ENCODE measurements at regions not wholly inside any gene's neighbourhood (a gene's known extent, or its start where the extent isn't known, plus 50 kb on each side); places are given as distances from the start of the nearest gene placed in this dataset.

GRCh38 chr2:52698408-52698807 lies 1069.2 kb upstream of the CHAC2 start:
- ATAC-seq: no peak
- WGBS (ENCODE audit: missing lambda C conversion rate): 40% methylated on average over 3 of the region's 3 CpGs
- no peak for FAIRE-seq
- Histone ChIP-seq H3K4me2 (no peak overlapping the region), H3K27ac (no peak overlapping the region), H3K4me1 (no peaks in the 10 kb centered on the region), H3K4me3 (no peak overlapping the region), H3K9me3 (no peaks in the 10 kb centered on the region)
- no peak for DNase-seq (ENCODE audit: low read depth in 1 of 2, low spot score in 1 of 2)
- CTCF ChIA-PET: interaction anchor here (1.4 kb wide), 1 partner anchor 13 kb away, joined by 3 read pairs; no protein-coding TSS in a partner anchor
- POLR2A ChIA-PET: no interaction called here
- TF ChIP-seq JUN (IDR thresholded peaks at IDR 0.05) (no peak), NPAS2 (CRISPR knock-in tag; IDR thresholded peaks at IDR 0.05; ENCODE audit: borderline replicate concordance) (no peak), FOSB (CRISPR knock-in tag; IDR thresholded peaks at IDR 0.05) (no peak), TFCP2L1 (CRISPR knock-in tag; IDR thresholded peaks at IDR 0.05) (no peak), FOSL2 (IDR thresholded peaks at IDR 0.05) (no peak), FOSL2 (CRISPR knock-in tag; IDR thresholded peaks at IDR 0.05) (no peak), SREBF2 (IDR thresholded peaks at IDR 0.05) (no peak), PHF8 (IDR thresholded peaks at IDR 0.05; ENCODE audit: borderline replicate concordance, low read depth) (no peak), HDAC2 (IDR thresholded peaks at IDR 0.05) (no peak), HEYL (CRISPR knock-in tag; IDR thresholded peaks at IDR 0.05) (no peak), E2F6 (IDR thresholded peaks at IDR 0.05; ENCODE audit: borderline replicate concordance, low read depth) (no peak), CBX2 (IDR thresholded peaks at IDR 0.05; ENCODE audit: borderline replicate concordance, low read depth) (no peak), NFE2L2 (conservative IDR thresholded peaks at IDR 0.05; ENCODE audit: low read length) (no peak), SMC3 (IDR thresholded peaks at IDR 0.05) (no peak), FOXS1 (CRISPR knock-in tag; IDR thresholded peaks at IDR 0.05) (no peak), REST (IDR thresholded peaks at IDR 0.05) (no peak), ELK1 (IDR thresholded peaks at IDR 0.05; ENCODE audit: low read depth, low read length) (no peak)

- Histone ChIP-seq H3K4me2 (no peak overlapping the region), H3K9me3 (no peaks in the 10 kb centered on the region), H3K27ac (no peak overlapping the region), H3K4me3 (no peak overlapping the region), H3K4me1 (no peaks in the 10 kb centered on the region)
- ChIA-PET POLR2A (no interaction called here), CTCF (no interaction called here)
- TF ChIP-seq MAFK (IDR thresholded peaks at IDR 0.05; ENCODE audit: partially characterized antibody) (peak; percentile 60), CTCF (IDR thresholded peaks at IDR 0.05) (no peak), FOSB (CRISPR knock-in tag; IDR thresholded peaks at IDR 0.05) (no peak)
- WGBS (ENCODE audit: missing lambda C conversion rate): 49% methylated on average over 4 of the region's 4 CpGs
- ATAC-seq (no peak), DNase-seq (ENCODE audit: low read depth in 1 of 2, low spot score in 1 of 2) (no peak), FAIRE-seq (no peak)
These were observed 1069.9 kb upstream of the CHAC2 start for GRCh38 chr2:52697690-52698089.

Data from A549 (cell line).